Thoracic aorta (tissue), 2 donors: ENCODE measurements at regions not wholly inside any gene's neighbourhood (a gene's known extent, or its start where the extent isn't known, plus 50 kb on each side); places are given as distances from the start of the nearest gene placed in this dataset.

Source experiments
- ATAC-seq: fragments of 150-250 bp; one replicate; pipeline ENCODE4 v1.8.0; 2017; ENCODE audit warnings: low read depth; ENCODE audit not compliant: insufficient number of reproducible peaks, low FRiP score
- DNase-seq: peaks from one replicate; pipeline ENCODE4 v3.0.0-alpha.2; 2020; ENCODE audit warnings: low spot score
- H3K27ac ChIP-seq, 2 donors: fragments of 200-600 bp; sonication (generic); 1 replicate in 1 of 2; 2 replicates in 1 of 2; pipeline ENCODE4 v1.5.1; 2016; ENCODE audit warnings: mild to moderate bottlenecking in 2 of 2, moderate library complexity in 2 of 2
- H3K27me3 ChIP-seq: fragments of 200-600 bp; sonication (generic); replicated peaks from 2 replicates; pipeline ENCODE4 v1.6.0; 2016; ENCODE audit warnings: mild to moderate bottlenecking; ENCODE audit not compliant: insufficient read depth
- H3K36me3 ChIP-seq: fragments of 200-600 bp; sonication (generic); one replicate; pipeline ENCODE4 v1.5.1; 2016
- H3K4me1 ChIP-seq, 2 donors: fragments of 200-600 bp; sonication (generic); 1 replicate in 1 of 2; 2 replicates in 1 of 2; pipeline versions ENCODE4 v1.5.1 to v1.6.0; 2016; ENCODE audit warnings: low read depth in 2 of 2, mild to moderate bottlenecking in 1 of 2; ENCODE audit not compliant: control insufficient read depth in 1 of 2
- H3K4me3 ChIP-seq: fragments of 200-600 bp; sonication (generic); 2 replicates; pipeline ENCODE4 v1.5.1; 2016; ENCODE audit warnings: mild to moderate bottlenecking
- H3K9me3 ChIP-seq: fragments of 200-600 bp; sonication (generic); 2 replicates; pipeline ENCODE4 v1.5.1; 2016
- CTCF ChIP-seq: fragments of 200-600 bp; sonication (generic); IDR thresholded peaks from one replicate; pipeline ENCODE4 v1.5.1; 2019; ENCODE audit warnings: antibody characterized with exemption

DNA sequence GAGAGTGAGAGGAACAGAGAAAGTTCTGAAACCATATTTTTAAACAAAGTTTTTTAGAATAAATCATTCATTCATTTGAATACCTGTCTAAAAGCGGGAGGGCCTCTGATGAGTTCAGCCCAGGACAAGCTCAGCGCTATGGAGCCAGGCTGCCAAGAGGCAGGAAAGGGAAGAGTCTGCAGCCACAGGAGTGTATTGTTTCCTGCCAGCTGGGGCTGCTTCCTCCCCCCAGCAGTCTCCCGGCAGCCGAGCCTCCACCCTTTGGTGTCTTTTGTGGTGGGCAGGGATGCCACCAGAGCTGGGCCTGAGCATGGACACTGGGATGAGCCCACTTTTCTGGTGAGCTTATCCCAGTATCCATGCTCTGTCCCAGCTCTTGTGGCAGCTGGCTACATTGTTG is 199.5 kb upstream of the TPRG1 start:
- Histone ChIP-seq H3K27me3 (no peaks in the 10 kb centered on the region), H3K27ac (no peak overlapping the region), H3K4me1 (no peaks in the 10 kb centered on the region), H3K4me3 (no peak overlapping the region), H3K36me3 (no peaks in the 10 kb centered on the region), H3K9me3 (no peaks in the 10 kb centered on the region)
- DNase-seq (no peak), ATAC-seq (no peak)
- TF ChIP-seq CTCF, result no peak

DNA sequence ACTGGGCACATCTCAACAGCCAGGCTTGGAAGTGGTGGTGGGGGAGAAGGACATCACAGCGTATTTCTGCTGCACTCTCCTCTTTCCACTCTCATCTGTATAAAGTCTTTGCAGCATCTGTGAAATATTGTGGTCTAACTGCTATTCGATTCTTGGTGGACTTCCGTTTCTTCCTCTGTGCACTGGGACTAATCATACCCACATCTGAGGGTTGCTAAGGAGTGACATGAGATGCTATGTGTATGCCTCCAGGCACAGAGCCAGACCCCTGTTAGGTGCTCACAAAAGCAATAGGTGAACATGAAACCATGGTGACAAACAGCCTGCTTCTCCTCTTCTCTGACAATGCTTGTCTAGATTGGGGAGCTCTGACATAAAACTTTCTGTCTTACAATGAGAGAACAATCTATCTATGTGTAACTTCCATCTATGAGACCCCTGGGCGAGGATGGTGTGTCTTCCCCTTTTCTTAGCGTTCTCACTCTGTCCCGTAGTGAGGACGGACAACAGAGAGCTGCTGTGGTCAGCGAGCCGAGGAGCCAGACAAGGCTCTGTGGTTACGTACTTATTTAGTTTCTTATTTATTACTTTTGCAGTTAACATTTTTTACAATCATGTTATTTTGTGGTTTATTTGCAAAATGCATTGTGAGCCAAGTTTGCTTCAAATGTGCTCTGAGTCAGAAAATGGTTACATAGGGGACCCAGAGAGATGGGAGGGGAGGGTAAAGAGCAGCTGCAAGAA is 196.7 kb upstream of the TPRG1 start:
- DNase-seq, result no peak

GRCh38 chr3:188975600-188976314 is 196.0 kb upstream of the TPRG1 start:
- Histone ChIP-seq H3K27me3 (no peaks in the 10 kb centered on the region), H3K4me3 (no peak overlapping the region), H3K9me3 (no peaks in the 10 kb centered on the region), H3K27ac (no peak overlapping the region), H3K36me3 (no peaks in the 10 kb centered on the region), H3K4me1 (peaks cover 0 to 18% of the 10 kb centered on the region in 2 donors)
- DNase-seq (no peak), ATAC-seq (no peak)
- TF ChIP-seq CTCF, result no peak

More for the DNA sequence above, 196.7 kb upstream of the TPRG1 start:
- ATAC-seq, result no peak
- Histone ChIP-seq H3K9me3 (no peaks in the 10 kb centered on the region), H3K27me3 (no peaks in the 10 kb centered on the region), H3K27ac (no peak overlapping the region), H3K4me1 (peaks cover 0 to 17% of the 10 kb centered on the region in 2 donors), H3K36me3 (no peaks in the 10 kb centered on the region), H3K4me3 (no peak overlapping the region)
- TF ChIP-seq CTCF, result no peak

- H3K9me3 ChIP-seq, result no peaks in the 10 kb centered on the region
These were observed 195.4 kb upstream of the TPRG1 start for GRCh38 chr3:188976407-188976806.

More at GRCh38 chr3:188976407-188976806, 195.4 kb upstream of the TPRG1 start:
- H3K4me1 ChIP-seq, result peaks cover 0 to 18% of the 10 kb centered on the region in 2 donors
- H3K4me3 ChIP-seq, result no peak overlapping the region
- no peak overlapping the region for H3K27ac ChIP-seq
- no peak for TF ChIP-seq CTCF
- DNase-seq (no peak), ATAC-seq (no peak)
- H3K27me3 ChIP-seq, result no peaks in the 10 kb centered on the region
- no peaks in the 10 kb centered on the region for H3K36me3 ChIP-seq
